GM12892 (cell line): ENCODE measurements at regions not wholly inside any gene's neighbourhood (a gene's known extent, or its start where the extent isn't known, plus 50 kb on each side); places are given as distances from the start of the nearest gene placed in this dataset.

Experiments
- POLR2A ChIP-seq: IDR thresholded peaks from 2 replicates; pipeline ENCODE4 v1.6.1; 2011; ENCODE audit warnings: low read depth, low read length, control low read depth
- POLR2AphosphoS5 ChIP-seq: IDR thresholded peaks from 2 replicates; pipeline ENCODE4 v1.6.1; 2011; ENCODE audit warnings: low read depth, low read length, control low read depth
- TAF1 ChIP-seq: IDR thresholded peaks from 2 replicates; pipeline ENCODE4 v1.6.1; 2011; ENCODE audit warnings: low read depth, mild to moderate bottlenecking, control low read depth, low read length, borderline replicate concordance

DNA sequence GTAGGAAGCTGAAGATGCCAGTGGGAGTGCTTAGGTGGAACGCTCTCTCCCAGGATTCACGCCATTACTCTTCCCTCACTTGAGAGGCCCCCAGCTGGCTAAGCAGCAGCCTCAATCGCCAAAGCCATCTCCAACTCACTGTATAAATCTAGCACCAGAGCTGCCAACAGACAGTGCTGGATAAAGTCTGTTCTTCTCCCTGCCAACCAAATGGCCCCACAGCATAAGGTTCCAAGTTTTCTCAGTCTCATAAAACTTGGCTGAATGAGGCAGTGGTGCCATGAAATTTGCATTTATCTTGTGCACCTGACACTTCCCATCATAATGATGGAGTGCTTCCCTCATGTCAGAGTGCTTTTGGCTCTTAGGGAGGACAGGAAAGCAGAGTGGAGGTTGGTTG lies 428.2 kb upstream of the ETAA1 start:
- no peak for TF ChIP-seq POLR2A
- TF ChIP-seq TAF1, result no peak
- TF ChIP-seq POLR2AphosphoS5, result no peak
